Transverse colon (tissue), 4 donors: ENCODE measurements at regions not wholly inside any gene's neighbourhood (a gene's known extent, or its start where the extent isn't known, plus 50 kb on each side); places are given as distances from the start of the nearest gene placed in this dataset.
"Not testable (repeated sequence)": the region's sequence is repeated elsewhere in the genome, so short reads cannot be mapped to it uniquely, and the experiment has no call there.

Experiments used
- DNase-seq: peaks from one replicate; pipeline ENCODE4 v3.0.0-alpha.2; 2019
- H3K27ac ChIP-seq, 4 donors: fragments of 200-600 bp; sonication (generic); 2 replicates each; pipeline ENCODE4 v1.5.1; 2016 to 2018; ENCODE audit warnings: inconsistent platforms in 4 of 4
- H3K27me3 ChIP-seq: fragments of 200-600 bp; sonication (generic); 2 replicates; pipeline ENCODE4 v1.5.1; 2017; ENCODE audit warnings: inconsistent platforms
- H3K36me3 ChIP-seq, 4 donors: fragments of 200-600 bp; sonication (generic); 2 replicates each; pipeline ENCODE4 v1.5.1; 2017 to 2019; ENCODE audit warnings: inconsistent platforms in 4 of 4
- H3K4me1 ChIP-seq, 4 donors: fragments of 200-600 bp; sonication (generic); 2 replicates each; pipeline ENCODE4 v1.5.1; 2017 to 2020; ENCODE audit warnings: inconsistent platforms in 4 of 4
- H3K4me3 ChIP-seq, 4 donors: fragments of 200-600 bp; sonication (generic); 1 replicate in 1 of 4; 2 replicates in 3 of 4; pipeline versions ENCODE4 v1.5.1 to v1.6.1; 2017 to 2019; ENCODE audit warnings: inconsistent platforms in 4 of 4
- H3K9me3 ChIP-seq, 2 donors: fragments of 200-600 bp; sonication (generic); 2 replicates each; pipeline ENCODE4 v1.5.1; 2017 to 2019; ENCODE audit warnings: inconsistent platforms in 2 of 2
- EP300 ChIP-seq: sonication (generic); formaldehyde crosslinking; IDR thresholded peaks from one replicate; pipeline ENCODE4 v1.6.1; 2017; ENCODE audit warnings: antibody characterized with exemption, low read depth
- POLR2A ChIP-seq: fragments of 450-650 bp; IDR thresholded peaks from one replicate; pipeline ENCODE4 v1.6.1; 2016; ENCODE audit warnings: antibody characterized with exemption, mild to moderate bottlenecking, moderate library complexity
- POLR2AphosphoS5 ChIP-seq, 3 donors: sonication (generic); formaldehyde crosslinking; IDR thresholded peaks; one replicate each; pipeline ENCODE4 v1.6.1; 2016; ENCODE audit warnings: antibody characterized with exemption in 3 of 3
- WGBS, 2 donors: methylation state at CpG; one replicate each; pipeline ENCODE4 v1.1.5; 2018; ENCODE audit warnings: low coverage in 1 of 2; 5-methylcytosine and 5-hydroxymethylcytosine counted together
- in situ Hi-C, 4 donors: fragments of 200-750 bp; cut with MboI; loops; one replicate each; pipeline versions ENCODE4 v1.15.0 to v1.15.1; 2017; ENCODE audit warnings: low sequenced_read_pairs in 3 of 4, low pct_ligation_motif_present in 1 of 4, low pct_unique_long_range_greater_than_20kb in 1 of 4
- intact Hi-C: fragments of 100-400 bp; cut with DNase I; formaldehyde crosslinking; loops from one replicate; pipeline ENCODE4 v1.15.1; 2023; ENCODE audit warnings: low total_unique reads
- TF ChIP-seq, protein P1 (sequence below), 5 experiments: fragments of 200-600 bp in 3 of 5; fragments of 450-650 bp in 2 of 5; sonication (generic) in 3 of 5; IDR thresholded peaks; 1 replicate in 2 of 5; 2 replicates in 3 of 5; pipeline ENCODE4 v1.5.1; 2016 to 2017; ENCODE audit warnings: antibody characterized with exemption in 5 of 5, inconsistent platforms in 3 of 5, mild to moderate bottlenecking in 2 of 5, moderate library complexity in 1 of 5

- no peaks in the 10 kb centered on the region for H3K4me1 ChIP-seq
- no peak overlapping the region for H3K4me3 ChIP-seq
- no peak for DNase-seq
- 66% methylated on average over 2 of the region's 2 CpGs; no CpG with 5 or more reads in 1 of the 2 donors for WGBS, 2 donors
- H3K36me3 ChIP-seq = no peaks in the 10 kb centered on the region
- H3K27me3 ChIP-seq = no peaks in the 10 kb centered on the region
- no peak overlapping the region for H3K27ac ChIP-seq
- in situ Hi-C loops (no loop called here), intact Hi-C loops (no loop called here)
- TF ChIP-seq, protein P1, sequence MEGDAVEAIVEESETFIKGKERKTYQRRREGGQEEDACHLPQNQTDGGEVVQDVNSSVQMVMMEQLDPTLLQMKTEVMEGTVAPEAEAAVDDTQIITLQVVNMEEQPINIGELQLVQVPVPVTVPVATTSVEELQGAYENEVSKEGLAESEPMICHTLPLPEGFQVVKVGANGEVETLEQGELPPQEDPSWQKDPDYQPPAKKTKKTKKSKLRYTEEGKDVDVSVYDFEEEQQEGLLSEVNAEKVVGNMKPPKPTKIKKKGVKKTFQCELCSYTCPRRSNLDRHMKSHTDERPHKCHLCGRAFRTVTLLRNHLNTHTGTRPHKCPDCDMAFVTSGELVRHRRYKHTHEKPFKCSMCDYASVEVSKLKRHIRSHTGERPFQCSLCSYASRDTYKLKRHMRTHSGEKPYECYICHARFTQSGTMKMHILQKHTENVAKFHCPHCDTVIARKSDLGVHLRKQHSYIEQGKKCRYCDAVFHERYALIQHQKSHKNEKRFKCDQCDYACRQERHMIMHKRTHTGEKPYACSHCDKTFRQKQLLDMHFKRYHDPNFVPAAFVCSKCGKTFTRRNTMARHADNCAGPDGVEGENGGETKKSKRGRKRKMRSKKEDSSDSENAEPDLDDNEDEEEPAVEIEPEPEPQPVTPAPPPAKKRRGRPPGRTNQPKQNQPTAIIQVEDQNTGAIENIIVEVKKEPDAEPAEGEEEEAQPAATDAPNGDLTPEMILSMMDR (IDR thresholded peaks at IDR 0.05) = no peak
- TF ChIP-seq EP300 (no peak), POLR2A (no peak), POLR2AphosphoS5 (IDR thresholded peaks at IDR 0.05) (no peak)
- no peaks in the 10 kb centered on the region for H3K9me3 ChIP-seq
Measured at GRCh38 chr21:35711661-35712060, 348.7 kb downstream of the SETD4 start.

- Histone ChIP-seq H3K9me3 (no peaks in the 10 kb centered on the region), H3K27me3 (no peaks in the 10 kb centered on the region), H3K36me3 (no peaks in the 10 kb centered on the region), H3K27ac (no peak overlapping the region), H3K4me3 (no peak overlapping the region), H3K4me1 (no peaks in the 10 kb centered on the region)
- intact Hi-C loops (no loop called here), in situ Hi-C loops (no loop called here)
- DNase-seq = no peak
- 50 to 60% methylated on average over 2 to 3 of the region's 3 CpGs for WGBS, 2 donors
- no peak for TF ChIP-seq POLR2AphosphoS5 (IDR thresholded peaks at IDR 0.05)
- no peak for TF ChIP-seq POLR2A
- no peak for TF ChIP-seq EP300
- TF ChIP-seq, protein P1 (IDR thresholded peaks at IDR 0.05) = no peak
Measured at GRCh38 chr21:35711213-35711612, 349.1 kb downstream of the SETD4 start.

GRCh38 chr21:35709990-35710389 lies 350.3 kb downstream of the SETD4 start:
- H3K9me3 ChIP-seq, H3K27me3 ChIP-seq, H3K4me3 ChIP-seq, H3K4me1 ChIP-seq, DNase-seq, H3K36me3 ChIP-seq, H3K27ac ChIP-seq, in situ Hi-C loops, intact Hi-C loops: not testable (repeated sequence)
- 83% methylated on average over 3 of the region's 3 CpGs; no CpG with 5 or more reads in 1 of the 2 donors for WGBS, 2 donors

DNA sequence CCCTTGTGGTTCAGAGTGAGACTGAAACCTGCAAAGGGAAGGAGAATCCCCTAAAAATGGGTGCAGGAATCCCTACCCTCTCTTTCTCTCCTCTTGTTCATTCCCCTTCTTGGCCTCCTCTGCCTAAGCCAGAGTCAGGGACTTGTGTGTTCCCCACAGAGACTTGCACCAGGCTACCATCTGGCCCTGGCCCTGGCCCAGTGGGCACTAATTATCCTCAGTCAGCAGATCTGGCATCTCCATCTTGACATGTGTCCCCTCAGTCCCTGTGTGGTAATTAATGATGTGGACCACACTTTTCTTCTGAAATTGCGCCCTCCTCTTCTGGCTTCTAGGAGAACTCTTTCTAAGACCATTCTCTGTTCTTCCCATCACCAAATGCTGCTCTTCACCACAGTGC lies 354.4 kb downstream of the SETD4 start:
- Histone ChIP-seq H3K9me3 (no peaks in the 10 kb centered on the region), H3K4me3 (no peak overlapping the region), H3K4me1 (no peaks in the 10 kb centered on the region), H3K27ac (no peak overlapping the region), H3K27me3 (peaks cover 3% of the 10 kb centered on the region), H3K36me3 (no peaks in the 10 kb centered on the region)
- in situ Hi-C loops = no loop called here
- 83 to 100% methylated on average over 1 of the region's 1 CpG for WGBS, 2 donors
- no peak for TF ChIP-seq POLR2AphosphoS5 (IDR thresholded peaks at IDR 0.05)
- no peak for TF ChIP-seq EP300
- no peak for TF ChIP-seq POLR2A
- TF ChIP-seq, protein P1 (IDR thresholded peaks at IDR 0.05) = no peak
- no peak for DNase-seq
- intact Hi-C loops = no loop called here

- no peak for TF ChIP-seq POLR2A
- TF ChIP-seq EP300 = no peak
- TF ChIP-seq, protein P1 (IDR thresholded peaks at IDR 0.05) = no peak
- no peaks in the 10 kb centered on the region for H3K4me1 ChIP-seq
- no peaks in the 10 kb centered on the region for H3K9me3 ChIP-seq
- in situ Hi-C loops (no loop called here), intact Hi-C loops (no loop called here)
- H3K36me3 ChIP-seq = no peaks in the 10 kb centered on the region
- no peak overlapping the region for H3K4me3 ChIP-seq
- DNase-seq = no peak
- H3K27ac ChIP-seq = no peak overlapping the region
- WGBS, 2 donors = 89 to 97% methylated on average over 2 of the region's 2 CpGs
- H3K27me3 ChIP-seq = peaks cover 3% of the 10 kb centered on the region
Measured at GRCh38 chr21:35705237-35705887, 355.0 kb downstream of the SETD4 start.
